ENCODE measurements at regions not wholly inside any gene's neighbourhood (a gene's known extent, or its start where the extent isn't known, plus 50 kb on each side); places are given as distances from the start of the nearest gene placed in this dataset.

DNA sequence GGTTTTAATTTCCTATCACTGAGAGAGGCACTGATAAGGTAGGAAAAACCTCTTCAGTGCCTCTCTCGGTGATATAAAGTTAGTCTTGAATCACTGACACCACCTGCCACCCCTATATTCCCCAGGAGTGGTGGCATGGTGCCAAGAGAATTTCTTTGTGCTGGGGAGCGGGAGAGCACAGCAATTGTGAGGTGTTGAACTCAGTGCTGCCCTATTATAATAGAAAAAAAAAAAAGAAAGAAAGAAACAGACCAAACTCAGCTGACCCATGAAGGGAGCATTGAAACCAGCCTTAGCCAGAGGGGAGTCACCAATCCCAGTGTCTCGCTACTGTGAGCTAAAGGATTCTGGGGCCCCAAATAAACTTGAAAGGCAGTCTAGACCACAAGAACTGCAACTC lies 201.4 kb upstream of the STT3B start:
- DNase-seq (ENCODE audit: insufficient read length, low spot score, missing footprints) = no peak
- Histone ChIP-seq H3K4me3 (ENCODE audit: insufficient read depth, low read length) (no peak overlapping the region), H3K36me3 (ENCODE audit: insufficient read depth, low read length) (no peaks in the 10 kb centered on the region), H2AFZ (ENCODE audit: low read length) (no peak overlapping the region), H4K20me1 (ENCODE audit: insufficient read depth, low read length) (no peaks in the 10 kb centered on the region), H3K4me1 (ENCODE audit: insufficient read depth, low read length) (no peaks in the 10 kb centered on the region), H3K79me2 (ENCODE audit: insufficient read depth, low read length) (no peaks in the 10 kb centered on the region), H3K9me3 (ENCODE audit: low read depth, low read length) (no peaks in the 10 kb centered on the region), H3K27ac (ENCODE audit: low read depth, low read length) (no peak overlapping the region), H3K27me3 (ENCODE audit: insufficient read depth, low read length) (no peaks in the 10 kb centered on the region), H3K4me2 (ENCODE audit: insufficient read depth, low read length) (no peak overlapping the region)
- TF ChIP-seq, protein P1, sequence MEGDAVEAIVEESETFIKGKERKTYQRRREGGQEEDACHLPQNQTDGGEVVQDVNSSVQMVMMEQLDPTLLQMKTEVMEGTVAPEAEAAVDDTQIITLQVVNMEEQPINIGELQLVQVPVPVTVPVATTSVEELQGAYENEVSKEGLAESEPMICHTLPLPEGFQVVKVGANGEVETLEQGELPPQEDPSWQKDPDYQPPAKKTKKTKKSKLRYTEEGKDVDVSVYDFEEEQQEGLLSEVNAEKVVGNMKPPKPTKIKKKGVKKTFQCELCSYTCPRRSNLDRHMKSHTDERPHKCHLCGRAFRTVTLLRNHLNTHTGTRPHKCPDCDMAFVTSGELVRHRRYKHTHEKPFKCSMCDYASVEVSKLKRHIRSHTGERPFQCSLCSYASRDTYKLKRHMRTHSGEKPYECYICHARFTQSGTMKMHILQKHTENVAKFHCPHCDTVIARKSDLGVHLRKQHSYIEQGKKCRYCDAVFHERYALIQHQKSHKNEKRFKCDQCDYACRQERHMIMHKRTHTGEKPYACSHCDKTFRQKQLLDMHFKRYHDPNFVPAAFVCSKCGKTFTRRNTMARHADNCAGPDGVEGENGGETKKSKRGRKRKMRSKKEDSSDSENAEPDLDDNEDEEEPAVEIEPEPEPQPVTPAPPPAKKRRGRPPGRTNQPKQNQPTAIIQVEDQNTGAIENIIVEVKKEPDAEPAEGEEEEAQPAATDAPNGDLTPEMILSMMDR (IDR thresholded peaks at IDR 0.05; ENCODE audit: extremely low read depth, low read depth, low read length) = no peak

DNA sequence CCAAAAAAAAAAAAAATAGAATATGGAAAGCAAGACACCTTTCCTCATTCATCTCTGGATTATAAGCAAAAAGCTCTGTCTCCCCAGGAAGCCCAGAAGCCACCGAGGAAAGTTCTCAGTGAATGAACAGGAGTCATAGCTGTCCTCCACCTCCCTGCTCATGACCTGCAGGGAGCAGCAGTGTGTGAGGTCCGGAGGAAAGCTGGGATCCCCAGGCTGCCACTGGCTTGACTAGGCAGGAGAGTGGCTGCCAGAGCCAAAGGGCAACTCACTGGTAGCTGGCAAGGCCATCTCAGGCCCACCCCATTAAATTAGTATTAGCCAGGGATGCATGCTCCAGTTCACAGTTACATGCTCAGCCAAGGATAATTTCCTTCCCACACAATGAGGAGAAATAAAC lies 191.6 kb upstream of the STT3B start:
- H3K79me2 ChIP-seq (ENCODE audit: insufficient read depth, low read length) = no peaks in the 10 kb centered on the region
- H3K4me3 ChIP-seq (ENCODE audit: insufficient read depth, low read length) = no peak overlapping the region
- DNase-seq (ENCODE audit: insufficient read length, low spot score, missing footprints) = no peak
- no peak overlapping the region for H3K27ac ChIP-seq (ENCODE audit: low read depth, low read length)
- H4K20me1 ChIP-seq (ENCODE audit: insufficient read depth, low read length) = no peaks in the 10 kb centered on the region
- H3K4me2 ChIP-seq (ENCODE audit: insufficient read depth, low read length) = no peak overlapping the region
- H2AFZ ChIP-seq (ENCODE audit: low read length) = no peak overlapping the region
- TF ChIP-seq, protein P1 (IDR thresholded peaks at IDR 0.05; ENCODE audit: extremely low read depth, low read depth, low read length) = peak; percentile 36
- no peaks in the 10 kb centered on the region for H3K27me3 ChIP-seq (ENCODE audit: insufficient read depth, low read length)
- H3K4me1 ChIP-seq (ENCODE audit: insufficient read depth, low read length) = peaks cover 14% of the 10 kb centered on the region
- H3K36me3 ChIP-seq (ENCODE audit: insufficient read depth, low read length) = no peaks in the 10 kb centered on the region
- H3K9me3 ChIP-seq (ENCODE audit: low read depth, low read length) = no peaks in the 10 kb centered on the region

DNA sequence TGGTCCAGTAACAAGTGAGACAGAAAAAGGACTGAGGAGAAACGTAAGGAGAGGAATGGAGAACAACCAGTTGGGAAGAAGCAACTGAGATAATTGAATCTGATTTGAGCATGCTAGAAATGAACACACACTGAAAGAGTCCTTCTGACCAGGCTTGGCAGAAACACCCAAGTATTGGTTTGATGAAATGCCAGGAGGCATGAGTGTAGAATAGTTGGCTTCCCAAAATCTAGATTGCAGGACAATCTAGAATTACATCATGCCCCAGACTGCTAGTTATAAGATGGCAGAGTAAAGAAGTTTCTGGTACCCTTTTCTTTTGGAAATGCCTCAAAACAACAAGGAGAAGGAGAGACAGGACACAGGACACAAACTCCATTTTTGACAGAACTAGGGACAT lies 189.7 kb upstream of the STT3B start:
- TF ChIP-seq, protein P1 (IDR thresholded peaks at IDR 0.05; ENCODE audit: extremely low read depth, low read depth, low read length) = no peak
- Histone ChIP-seq H3K27me3 (ENCODE audit: insufficient read depth, low read length) (no peaks in the 10 kb centered on the region), H3K27ac (ENCODE audit: low read depth, low read length) (no peak overlapping the region), H3K79me2 (ENCODE audit: insufficient read depth, low read length) (no peaks in the 10 kb centered on the region), H2AFZ (ENCODE audit: low read length) (no peak overlapping the region), H3K4me1 (ENCODE audit: insufficient read depth, low read length) (peaks cover 14% of the 10 kb centered on the region), H3K36me3 (ENCODE audit: insufficient read depth, low read length) (no peaks in the 10 kb centered on the region), H3K4me2 (ENCODE audit: insufficient read depth, low read length) (peak overlapping the region; percentile 23), H3K4me3 (ENCODE audit: insufficient read depth, low read length) (no peak overlapping the region), H4K20me1 (ENCODE audit: insufficient read depth, low read length) (no peaks in the 10 kb centered on the region), H3K9me3 (ENCODE audit: low read depth, low read length) (no peaks in the 10 kb centered on the region)
- DNase-seq (ENCODE audit: insufficient read length, low spot score, missing footprints) = peak; percentile 58

DNA sequence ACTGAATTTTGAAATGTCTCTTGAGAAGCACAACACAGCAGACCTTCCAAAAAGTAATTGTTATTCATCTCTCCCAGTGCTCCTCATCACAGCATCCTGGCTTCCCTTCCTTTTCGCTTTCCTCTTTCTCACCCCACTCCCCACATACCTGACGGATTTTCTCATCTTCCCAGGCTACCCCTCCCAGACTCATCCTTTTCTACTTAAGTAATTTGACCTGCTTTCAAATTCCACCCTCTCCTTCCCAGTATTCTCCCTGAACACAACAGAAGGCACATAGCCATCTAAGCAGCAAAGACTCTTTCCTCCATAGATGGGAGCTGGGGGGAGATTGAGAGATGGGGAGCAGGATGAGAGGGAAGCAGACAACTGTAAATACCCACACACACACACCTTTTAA lies 187.1 kb upstream of the STT3B start:
- Histone ChIP-seq H3K4me2 (ENCODE audit: insufficient read depth, low read length) (no peak overlapping the region), H3K36me3 (ENCODE audit: insufficient read depth, low read length) (no peaks in the 10 kb centered on the region), H3K4me1 (ENCODE audit: insufficient read depth, low read length) (peaks cover 14% of the 10 kb centered on the region), H2AFZ (ENCODE audit: low read length) (no peak overlapping the region), H3K27me3 (ENCODE audit: insufficient read depth, low read length) (no peaks in the 10 kb centered on the region), H3K9me3 (ENCODE audit: low read depth, low read length) (no peaks in the 10 kb centered on the region), H4K20me1 (ENCODE audit: insufficient read depth, low read length) (no peaks in the 10 kb centered on the region), H3K79me2 (ENCODE audit: insufficient read depth, low read length) (no peaks in the 10 kb centered on the region), H3K27ac (ENCODE audit: low read depth, low read length) (no peak overlapping the region), H3K4me3 (ENCODE audit: insufficient read depth, low read length) (no peak overlapping the region)
- TF ChIP-seq, protein P1 (IDR thresholded peaks at IDR 0.05; ENCODE audit: extremely low read depth, low read depth, low read length) = no peak
- DNase-seq (ENCODE audit: insufficient read length, low spot score, missing footprints) = no peak
